ENCODE measurements at regions not wholly inside any gene's neighbourhood (a gene's known extent, or its start where the extent isn't known, plus 50 kb on each side); places are given as distances from the start of the nearest gene placed in this dataset.

DNA sequence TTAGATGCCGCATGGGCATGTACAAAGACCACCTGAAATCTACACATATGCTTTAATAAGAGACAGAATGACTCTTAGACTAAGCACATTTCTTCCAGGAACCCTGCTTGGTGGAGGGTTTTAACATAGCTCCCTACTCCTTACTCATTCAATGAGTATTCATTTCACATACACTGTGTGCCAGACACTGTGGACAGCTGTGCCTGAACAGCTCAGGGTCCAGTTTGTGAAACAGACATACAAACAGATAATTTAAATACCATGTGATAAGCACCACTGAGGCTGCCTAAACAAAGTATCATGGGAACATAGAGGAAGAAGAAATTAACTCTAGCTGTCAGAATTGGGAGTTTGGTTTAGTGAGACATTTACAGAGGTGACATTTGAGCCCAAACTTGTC lies 65.2 kb upstream of the ITPRID1 start:
- in situ Hi-C loops (cut with MboI; ENCODE audit: low pct_ligation_motif_present in 1 of 4, low pct_unique_long_range_greater_than_20kb in 1 of 4, low sequenced_read_pairs in 3 of 4), result loop anchor here in 3 of 4 donors (10.0 to 25.0 kb wide), 2 partner anchors 189 to 286 kb away; no protein-coding TSS in a partner anchor
- no peak overlapping the region for H3K27ac ChIP-seq
- intact Hi-C loops (cut with DNase I; ENCODE audit: low total_unique reads), result no loop called here
- 96 to 100% methylated on average over 1 of the region's 1 CpG for WGBS, 2 donors (ENCODE audit: low coverage in 1 of 2)
- no peak overlapping the region for H3K4me3 ChIP-seq
- no peaks in the 10 kb centered on the region for H3K36me3 ChIP-seq
- no peak for TF ChIP-seq CTCF (IDR thresholded peaks at IDR 0.05)
- no peak for TF ChIP-seq POLR2AphosphoS5 (IDR thresholded peaks at IDR 0.05)
- no peak for TF ChIP-seq POLR2A (IDR thresholded peaks at IDR 0.05)
- no peak for TF ChIP-seq EP300 (IDR thresholded peaks at IDR 0.05; ENCODE audit: low read depth)
- H3K27me3 ChIP-seq, result no peaks in the 10 kb centered on the region
- no peaks in the 10 kb centered on the region for H3K9me3 ChIP-seq
- peaks cover 0 to 8% (median 2%) of the 10 kb centered on the region in 4 donors for H3K4me1 ChIP-seq
- DNase-seq, result no peak

- Histone ChIP-seq H3K4me3 (no peak overlapping the region), H3K9me3 (no peaks in the 10 kb centered on the region), H3K36me3 (no peaks in the 10 kb centered on the region), H3K27ac (no peak overlapping the region), H3K4me1 (no peaks in the 10 kb centered on the region), H3K27me3 (no peaks in the 10 kb centered on the region)
- no peak for DNase-seq
- 97 to 100% methylated on average over 1 to 5 of the region's 5 CpGs for WGBS, 2 donors (ENCODE audit: low coverage in 1 of 2)
- in situ Hi-C loops (cut with MboI; ENCODE audit: low pct_ligation_motif_present in 1 of 4, low pct_unique_long_range_greater_than_20kb in 1 of 4, low sequenced_read_pairs in 3 of 4) (no loop called here), intact Hi-C loops (cut with DNase I; ENCODE audit: low total_unique reads) (no loop called here)
- TF ChIP-seq EP300 (IDR thresholded peaks at IDR 0.05; ENCODE audit: low read depth), result no peak
- TF ChIP-seq POLR2AphosphoS5 (IDR thresholded peaks at IDR 0.05), result no peak
Measured at GRCh38 chr7:31455844-31456243, 58.0 kb upstream of the ITPRID1 start.

DNA sequence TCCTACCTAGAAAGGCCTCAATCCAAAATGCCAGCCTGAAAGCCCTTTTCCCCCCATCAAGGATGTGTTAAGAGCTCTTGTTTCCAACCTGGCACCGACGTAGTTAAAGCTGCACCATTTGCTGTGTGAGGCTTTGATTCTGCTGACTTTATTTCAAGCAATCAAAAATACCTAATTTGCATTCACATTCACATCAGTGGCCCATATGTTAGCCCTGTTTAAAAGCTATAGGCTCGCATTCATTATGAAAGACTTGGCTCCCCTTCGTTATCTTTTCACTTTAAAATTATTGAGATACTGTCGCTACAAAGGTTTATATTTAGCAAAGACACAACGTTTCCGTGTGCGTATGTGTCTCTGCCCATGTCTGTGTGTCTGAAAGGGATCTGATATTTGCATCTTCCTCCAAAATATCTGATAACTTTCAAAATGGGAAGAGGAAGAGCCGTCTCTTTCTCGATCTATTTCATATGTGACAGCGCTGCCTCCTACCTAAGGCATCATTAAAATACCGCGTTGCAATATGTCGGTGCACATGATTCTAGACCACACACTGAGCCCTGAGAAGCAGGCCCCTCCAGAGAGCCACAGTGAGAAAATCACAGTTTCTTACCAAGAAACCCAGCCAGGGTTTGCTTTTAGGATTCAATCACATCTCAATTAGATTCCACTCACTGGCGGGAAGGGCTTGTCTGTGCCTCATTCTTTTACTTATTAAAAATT lies 57.1 kb upstream of the ITPRID1 start:
- in situ Hi-C loops (cut with MboI; ENCODE audit: low pct_ligation_motif_present in 1 of 4, low pct_unique_long_range_greater_than_20kb in 1 of 4, low sequenced_read_pairs in 3 of 4), result no loop called here
- intact Hi-C loops (cut with DNase I; ENCODE audit: low total_unique reads), result no loop called here

DNA sequence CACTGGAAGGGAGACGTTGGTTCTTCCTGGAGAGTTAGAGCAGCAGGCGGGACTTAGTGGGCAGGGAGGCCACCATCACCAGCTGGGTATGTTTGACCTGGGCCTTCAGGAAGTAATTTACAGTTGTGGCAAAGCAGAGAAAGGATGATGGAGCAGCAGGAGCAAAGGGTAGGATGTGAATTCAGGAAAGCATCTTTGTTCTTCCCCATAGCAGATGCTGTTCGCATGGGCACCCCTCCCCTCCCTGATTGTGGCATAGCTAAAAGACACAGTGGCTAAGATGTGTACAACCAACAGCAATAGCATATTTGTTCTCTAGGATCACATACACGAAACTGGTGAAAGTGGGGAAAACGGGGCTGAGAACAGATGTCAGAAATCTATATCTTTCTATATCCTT lies 56.3 kb upstream of the ITPRID1 start:
- in situ Hi-C loops (cut with MboI; ENCODE audit: low pct_ligation_motif_present in 1 of 4, low pct_unique_long_range_greater_than_20kb in 1 of 4, low sequenced_read_pairs in 3 of 4), result no loop called here
- H3K27ac ChIP-seq, result no peak overlapping the region
- DNase-seq, result no peak
- no peak for TF ChIP-seq CTCF (IDR thresholded peaks at IDR 0.05)
- TF ChIP-seq EP300 (IDR thresholded peaks at IDR 0.05; ENCODE audit: low read depth), result no peak
- TF ChIP-seq POLR2AphosphoS5 (IDR thresholded peaks at IDR 0.05), result no peak
- TF ChIP-seq POLR2A (IDR thresholded peaks at IDR 0.05), result no peak
- H3K9me3 ChIP-seq, result no peaks in the 10 kb centered on the region
- intact Hi-C loops (cut with DNase I; ENCODE audit: low total_unique reads), result no loop called here
- H3K27me3 ChIP-seq, result no peaks in the 10 kb centered on the region
- H3K4me3 ChIP-seq, result no peak overlapping the region
- H3K4me1 ChIP-seq, result no peaks in the 10 kb centered on the region
- 73 to 90% methylated on average over 3 to 5 of the region's 5 CpGs for WGBS, 2 donors (ENCODE audit: low coverage in 1 of 2)
- H3K36me3 ChIP-seq, result no peaks in the 10 kb centered on the region

More for the DNA sequence above, 57.1 kb upstream of the ITPRID1 start:
- Histone ChIP-seq H3K27ac (no peak overlapping the region), H3K27me3 (no peaks in the 10 kb centered on the region), H3K36me3 (no peaks in the 10 kb centered on the region), H3K4me3 (no peak overlapping the region), H3K4me1 (no peaks in the 10 kb centered on the region), H3K9me3 (no peaks in the 10 kb centered on the region)
- TF ChIP-seq POLR2AphosphoS5 (IDR thresholded peaks at IDR 0.05) (no peak), CTCF (IDR thresholded peaks at IDR 0.05) (no peak), EP300 (IDR thresholded peaks at IDR 0.05; ENCODE audit: low read depth) (no peak), POLR2A (IDR thresholded peaks at IDR 0.05) (no peak)
- WGBS, 2 donors (ENCODE audit: low coverage in 1 of 2), result 84 to 86% methylated on average over 12 to 15 of the region's 15 CpGs
- DNase-seq, result no peak

Measured in transverse colon (tissue), 4 donors.